ENCODE measurements at regions not wholly inside any gene's neighbourhood (a gene's known extent, or its start where the extent isn't known, plus 50 kb on each side); places are given as distances from the start of the nearest gene placed in this dataset.

- no peak for TF ChIP-seq EZH2 (IDR thresholded peaks at IDR 0.05; ENCODE audit: borderline replicate concordance, low read depth, low read length, severe bottlenecking)
- TF ChIP-seq CTCF (IDR thresholded peaks at IDR 0.05; ENCODE audit: borderline replicate concordance, extremely low read depth, low read length, poor library complexity, severe bottlenecking) = no peak
- no peak overlapping the region for H3K4me3 ChIP-seq (ENCODE audit: low read depth in 1 of 2, low read length in 2 of 2)
- H4K20me1 ChIP-seq (ENCODE audit: insufficient read depth, low read length) = no peaks in the 10 kb centered on the region
Observed at GRCh38 chr5:144864118-144864517, 693.4 kb downstream of the KCTD16 start.

GRCh38 chr5:144857454-144857853 lies 686.8 kb downstream of the KCTD16 start:
- ATAC-seq (ENCODE audit: insufficient read depth, low read depth) (no peak), DNase-seq (no peak)
- Histone ChIP-seq H3K27me3 (ENCODE audit: insufficient read depth, low read length, poor library complexity) (no peaks in the 10 kb centered on the region), H4K20me1 (ENCODE audit: insufficient read depth, low read length) (no peaks in the 10 kb centered on the region), H2AFZ (ENCODE audit: low read depth, low read length) (no peak overlapping the region), H3K9ac (ENCODE audit: low read depth, low read length) (no peak overlapping the region), H3K79me2 (ENCODE audit: insufficient read depth, low read length) (no peaks in the 10 kb centered on the region), H3K36me3 (ENCODE audit: insufficient read depth, low read length) (no peaks in the 10 kb centered on the region), H3K4me1 (ENCODE audit: insufficient read depth, low read length) (no peaks in the 10 kb centered on the region), H3K27ac (ENCODE audit: low read length) (no peak overlapping the region), H3K4me2 (ENCODE audit: insufficient read depth, low read length) (no peak overlapping the region), H3K9me3 (ENCODE audit: insufficient read depth, low read length, severe bottlenecking) (no peaks in the 10 kb centered on the region), H3K4me3 (ENCODE audit: low read depth in 1 of 2, low read length in 2 of 2) (no peak overlapping the region)
- TF ChIP-seq CTCF (IDR thresholded peaks at IDR 0.05; ENCODE audit: borderline replicate concordance, extremely low read depth, low read length, poor library complexity, severe bottlenecking) = no peak
- TF ChIP-seq EZH2 (IDR thresholded peaks at IDR 0.05; ENCODE audit: borderline replicate concordance, low read depth, low read length, severe bottlenecking) = no peak

More at GRCh38 chr5:144864118-144864517, 693.4 kb downstream of the KCTD16 start:
- ATAC-seq (ENCODE audit: insufficient read depth, low read depth) (no peak), DNase-seq (no peak)
- Histone ChIP-seq H3K27ac (ENCODE audit: low read length) (no peak overlapping the region), H2AFZ (ENCODE audit: low read depth, low read length) (no peak overlapping the region), H3K79me2 (ENCODE audit: insufficient read depth, low read length) (no peaks in the 10 kb centered on the region), H3K9me3 (ENCODE audit: insufficient read depth, low read length, severe bottlenecking) (no peaks in the 10 kb centered on the region), H3K36me3 (ENCODE audit: insufficient read depth, low read length) (no peaks in the 10 kb centered on the region), H3K4me2 (ENCODE audit: insufficient read depth, low read length) (no peak overlapping the region), H3K27me3 (ENCODE audit: insufficient read depth, low read length, poor library complexity) (peaks cover 5% of the 10 kb centered on the region), H3K9ac (ENCODE audit: low read depth, low read length) (no peak overlapping the region), H3K4me1 (ENCODE audit: insufficient read depth, low read length) (no peaks in the 10 kb centered on the region)

GRCh38 chr5:144844086-144844485 lies 673.4 kb downstream of the KCTD16 start:
- Histone ChIP-seq H3K27ac (ENCODE audit: low read length) (no peak overlapping the region), H3K4me2 (ENCODE audit: insufficient read depth, low read length) (no peak overlapping the region), H2AFZ (ENCODE audit: low read depth, low read length) (no peak overlapping the region), H3K27me3 (ENCODE audit: insufficient read depth, low read length, poor library complexity) (no peaks in the 10 kb centered on the region), H3K36me3 (ENCODE audit: insufficient read depth, low read length) (no peaks in the 10 kb centered on the region), H3K9me3 (ENCODE audit: insufficient read depth, low read length, severe bottlenecking) (no peaks in the 10 kb centered on the region), H3K4me1 (ENCODE audit: insufficient read depth, low read length) (no peaks in the 10 kb centered on the region), H3K79me2 (ENCODE audit: insufficient read depth, low read length) (no peaks in the 10 kb centered on the region), H3K4me3 (ENCODE audit: low read depth in 1 of 2, low read length in 2 of 2) (no peak overlapping the region), H3K9ac (ENCODE audit: low read depth, low read length) (no peak overlapping the region), H4K20me1 (ENCODE audit: insufficient read depth, low read length) (no peaks in the 10 kb centered on the region)
- TF ChIP-seq CTCF (IDR thresholded peaks at IDR 0.05; ENCODE audit: borderline replicate concordance, extremely low read depth, low read length, poor library complexity, severe bottlenecking) (no peak), EZH2 (IDR thresholded peaks at IDR 0.05; ENCODE audit: borderline replicate concordance, low read depth, low read length, severe bottlenecking) (no peak)
- DNase-seq (no peak), ATAC-seq (ENCODE audit: insufficient read depth, low read depth) (no peak)

- Histone ChIP-seq H3K27me3 (ENCODE audit: insufficient read depth, low read length, poor library complexity) (no peaks in the 10 kb centered on the region), H3K79me2 (ENCODE audit: insufficient read depth, low read length) (no peaks in the 10 kb centered on the region), H3K4me1 (ENCODE audit: insufficient read depth, low read length) (no peaks in the 10 kb centered on the region), H3K4me2 (ENCODE audit: insufficient read depth, low read length) (no peak overlapping the region), H3K9me3 (ENCODE audit: insufficient read depth, low read length, severe bottlenecking) (no peaks in the 10 kb centered on the region), H3K9ac (ENCODE audit: low read depth, low read length) (no peak overlapping the region), H3K4me3 (ENCODE audit: low read depth in 1 of 2, low read length in 2 of 2) (no peak overlapping the region), H3K36me3 (ENCODE audit: insufficient read depth, low read length) (no peaks in the 10 kb centered on the region), H4K20me1 (ENCODE audit: insufficient read depth, low read length) (no peaks in the 10 kb centered on the region), H3K27ac (ENCODE audit: low read length) (no peak overlapping the region), H2AFZ (ENCODE audit: low read depth, low read length) (no peak overlapping the region)
- no peak for ATAC-seq (ENCODE audit: insufficient read depth, low read depth)
- TF ChIP-seq EZH2 (IDR thresholded peaks at IDR 0.05; ENCODE audit: borderline replicate concordance, low read depth, low read length, severe bottlenecking) (no peak), CTCF (IDR thresholded peaks at IDR 0.05; ENCODE audit: borderline replicate concordance, extremely low read depth, low read length, poor library complexity, severe bottlenecking) (no peak)
- no peak for DNase-seq
Observed at GRCh38 chr5:144832416-144832815, 661.7 kb downstream of the KCTD16 start.
